Choroid plexus epithelial cell (primary cell): ENCODE measurements at regions not wholly inside any gene's neighbourhood (a gene's known extent, or its start where the extent isn't known, plus 50 kb on each side); places are given as distances from the start of the nearest gene placed in this dataset.

Experiments
- DNase-seq: peaks from one replicate; pipeline ENCODE4 v3.0.0-alpha.2; 2010; ENCODE audit warnings: low read depth
- H3K4me3 ChIP-seq: 2 replicates; pipeline ENCODE4 v1.5.1; 2011; ENCODE audit warnings: low read depth, mild to moderate bottlenecking, control low read depth, low read length, moderate library complexity
- TF ChIP-seq, protein P1 (sequence below): conservative IDR thresholded peaks from 2 replicates; pipeline ENCODE4 v1.5.1; 2011; ENCODE audit warnings: low read depth, mild to moderate bottlenecking, control low read depth, inconsistent platforms, low read length, moderate library complexity

DNA sequence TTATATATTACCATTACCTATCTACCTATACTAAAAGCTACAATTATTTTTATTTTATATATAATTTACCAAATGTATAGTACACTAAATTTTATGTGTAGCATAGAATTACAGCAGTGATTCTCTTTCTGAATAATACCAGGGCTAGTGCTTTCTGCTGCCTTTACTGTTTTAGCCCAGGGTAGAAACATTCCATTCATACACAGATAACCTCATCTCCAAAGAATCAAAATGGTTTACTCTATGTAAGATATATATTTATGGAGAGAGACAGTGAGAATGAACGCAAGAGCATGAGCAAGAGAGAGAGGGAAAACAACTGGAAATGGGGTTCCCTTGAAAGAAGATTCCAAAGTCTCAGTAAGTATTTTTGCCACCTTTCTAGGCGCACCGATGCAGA lies 56.3 kb upstream of the ATXN1 start:
- TF ChIP-seq, protein P1, sequence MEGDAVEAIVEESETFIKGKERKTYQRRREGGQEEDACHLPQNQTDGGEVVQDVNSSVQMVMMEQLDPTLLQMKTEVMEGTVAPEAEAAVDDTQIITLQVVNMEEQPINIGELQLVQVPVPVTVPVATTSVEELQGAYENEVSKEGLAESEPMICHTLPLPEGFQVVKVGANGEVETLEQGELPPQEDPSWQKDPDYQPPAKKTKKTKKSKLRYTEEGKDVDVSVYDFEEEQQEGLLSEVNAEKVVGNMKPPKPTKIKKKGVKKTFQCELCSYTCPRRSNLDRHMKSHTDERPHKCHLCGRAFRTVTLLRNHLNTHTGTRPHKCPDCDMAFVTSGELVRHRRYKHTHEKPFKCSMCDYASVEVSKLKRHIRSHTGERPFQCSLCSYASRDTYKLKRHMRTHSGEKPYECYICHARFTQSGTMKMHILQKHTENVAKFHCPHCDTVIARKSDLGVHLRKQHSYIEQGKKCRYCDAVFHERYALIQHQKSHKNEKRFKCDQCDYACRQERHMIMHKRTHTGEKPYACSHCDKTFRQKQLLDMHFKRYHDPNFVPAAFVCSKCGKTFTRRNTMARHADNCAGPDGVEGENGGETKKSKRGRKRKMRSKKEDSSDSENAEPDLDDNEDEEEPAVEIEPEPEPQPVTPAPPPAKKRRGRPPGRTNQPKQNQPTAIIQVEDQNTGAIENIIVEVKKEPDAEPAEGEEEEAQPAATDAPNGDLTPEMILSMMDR = no peak
- DNase-seq = no peak

DNA sequence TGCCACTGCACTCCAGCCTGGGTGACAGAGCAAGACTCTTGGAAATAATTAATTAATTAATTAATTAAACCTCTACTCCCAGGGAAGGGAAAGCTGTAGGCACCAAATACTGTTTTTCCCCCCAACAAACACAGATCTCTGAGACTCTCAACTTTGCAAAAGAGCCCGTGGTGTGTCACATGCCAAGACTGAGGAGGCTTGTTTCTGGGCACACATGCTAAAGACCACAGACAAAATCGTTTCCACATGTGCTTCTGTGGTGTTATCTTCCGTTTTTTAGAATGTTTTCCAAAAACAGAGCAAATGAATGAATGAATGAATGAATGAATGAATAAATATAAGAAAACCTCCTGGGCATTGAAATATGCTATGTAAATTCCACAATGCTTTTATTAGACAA lies 55.6 kb upstream of the ATXN1 start:
- no peak overlapping the region for H3K4me3 ChIP-seq
- TF ChIP-seq, protein P1 = no peak
- no peak for DNase-seq

More for the DNA sequence above, 56.3 kb upstream of the ATXN1 start:
- no peak overlapping the region for H3K4me3 ChIP-seq

DNA sequence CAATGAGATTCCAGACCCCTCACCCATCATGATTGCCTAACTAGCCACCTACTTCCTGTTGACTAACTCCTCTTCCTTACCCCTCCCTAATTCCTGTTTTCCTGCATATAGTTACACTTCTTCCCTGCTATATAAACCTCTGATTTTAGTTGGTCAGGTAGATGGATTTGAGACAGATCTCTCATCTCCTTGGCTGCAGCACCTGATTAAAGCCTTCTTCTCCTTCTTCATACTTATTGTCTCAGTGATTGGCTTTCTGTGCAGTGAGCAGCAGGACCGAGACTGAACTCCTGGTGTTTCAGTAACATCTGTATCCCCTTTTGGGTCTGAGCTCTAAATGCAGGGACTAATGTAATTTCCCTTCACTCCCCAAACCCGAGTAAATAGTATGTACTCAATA lies 51.7 kb upstream of the ATXN1 start:
- no peak overlapping the region for H3K4me3 ChIP-seq
- TF ChIP-seq, protein P1 = no peak
- no peak for DNase-seq

DNA sequence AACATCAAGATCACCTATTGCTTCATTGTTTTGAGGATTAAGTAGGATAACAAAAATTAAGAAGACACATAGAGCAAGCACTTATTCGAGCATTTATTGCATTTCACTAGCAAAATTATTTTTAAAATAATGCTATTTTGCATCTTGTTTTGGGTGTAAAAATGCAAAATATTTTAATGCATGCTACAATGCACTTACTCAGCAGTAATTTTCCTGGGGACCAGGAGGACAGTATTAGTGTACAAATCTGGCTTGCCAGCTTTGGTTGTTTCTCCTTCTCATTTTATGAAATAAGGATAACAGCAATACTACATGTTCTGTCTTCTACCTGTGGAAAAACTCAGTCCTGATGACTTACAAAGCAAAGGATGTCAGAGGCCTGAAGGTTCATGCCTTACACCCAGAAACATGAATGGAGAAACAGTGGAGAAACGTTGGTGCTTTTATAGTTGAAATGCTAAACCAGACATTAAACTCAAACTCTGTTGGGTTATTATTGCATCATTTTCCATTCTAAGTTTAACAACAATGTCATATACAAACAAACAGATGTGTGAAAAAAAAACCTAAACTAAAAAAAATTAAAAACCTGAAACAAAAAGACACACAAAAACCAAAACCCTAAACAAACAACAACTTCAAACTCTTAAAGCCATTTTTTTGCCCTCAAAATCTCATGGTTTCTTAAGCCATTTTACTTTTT lies 50.2 kb upstream of the ATXN1 start:
- TF ChIP-seq, protein P1 = no peak
- H3K4me3 ChIP-seq = no peak overlapping the region
- DNase-seq = no peak
